ENCODE measurements at regions not wholly inside any gene's neighbourhood (a gene's known extent, or its start where the extent isn't known, plus 50 kb on each side); places are given as distances from the start of the nearest gene placed in this dataset.

- TF ChIP-seq CTCF (IDR thresholded peaks at IDR 0.05), result no peak
- TF ChIP-seq POLR2A (IDR thresholded peaks at IDR 0.05), result no peak
- no peak for TF ChIP-seq POLR2AphosphoS5 (IDR thresholded peaks at IDR 0.05)
Observed at GRCh38 chr4:128698386-128698785, 111.1 kb upstream of the JADE1 start.

Data from suprapubic skin (tissue), 4 donors.